GM18511 (cell line): ENCODE measurements at regions not wholly inside any gene's neighbourhood (a gene's known extent, or its start where the extent isn't known, plus 50 kb on each side); places are given as distances from the start of the nearest gene placed in this dataset.

Experiments
- ATAC-seq: cut with Tn5 transposase; IDR thresholded peaks from one replicate; pipeline ENCODE4 v1.9.1; 2021; ENCODE audit warnings: mild to moderate bottlenecking, moderate library complexity; ENCODE audit not compliant: unreplicated experiment

GRCh38 chr16:73888840-73889490 lies 407.6 kb upstream of the PSMD7 start:
- no peak for ATAC-seq

GRCh38 chr16:73887911-73888310 lies 408.7 kb upstream of the PSMD7 start:
- no peak for ATAC-seq

- no peak for ATAC-seq
These were observed 410.2 kb upstream of the PSMD7 start for GRCh38 chr16:73886426-73886825.

- no peak for ATAC-seq
These were observed 411.3 kb upstream of the PSMD7 start for GRCh38 chr16:73885319-73885718.

- no peak for ATAC-seq
These were observed 412.8 kb upstream of the PSMD7 start for GRCh38 chr16:73883841-73884240.

GRCh38 chr16:73883126-73883525 lies 413.5 kb upstream of the PSMD7 start:
- ATAC-seq: no peak

- no peak for ATAC-seq
These were observed 414.0 kb upstream of the PSMD7 start for GRCh38 chr16:73882651-73883050.

- ATAC-seq: no peak
These were observed 414.6 kb upstream of the PSMD7 start for GRCh38 chr16:73882033-73882432.

GRCh38 chr16:73879621-73880020 lies 417.0 kb upstream of the PSMD7 start:
- ATAC-seq: no peak

- no peak for ATAC-seq
These were observed 418.0 kb upstream of the PSMD7 start for GRCh38 chr16:73878611-73879010.

- no peak for ATAC-seq
These were observed 419.5 kb upstream of the PSMD7 start for GRCh38 chr16:73877150-73877549.

- ATAC-seq: no peak
These were observed 420.5 kb upstream of the PSMD7 start for GRCh38 chr16:73875996-73876690.

GRCh38 chr16:73874324-73874723 lies 422.3 kb upstream of the PSMD7 start:
- no peak for ATAC-seq

GRCh38 chr16:73873643-73874042 lies 423.0 kb upstream of the PSMD7 start:
- no peak for ATAC-seq

GRCh38 chr16:73872856-73873255 lies 423.8 kb upstream of the PSMD7 start:
- no peak for ATAC-seq

GRCh38 chr16:73871088-73871733 lies 425.4 kb upstream of the PSMD7 start:
- ATAC-seq: no peak

GRCh38 chr16:73869126-73869525 lies 427.5 kb upstream of the PSMD7 start:
- ATAC-seq: no peak

- ATAC-seq: no peak
These were observed 431.7 kb upstream of the PSMD7 start for GRCh38 chr16:73864868-73865267.

- no peak for ATAC-seq
These were observed 438.3 kb upstream of the PSMD7 start for GRCh38 chr16:73858326-73858725.

GRCh38 chr16:73853968-73854367 lies 442.6 kb upstream of the PSMD7 start:
- ATAC-seq: no peak

- ATAC-seq: no peak
These were observed 444.1 kb upstream of the PSMD7 start for GRCh38 chr16:73852561-73852960.

GRCh38 chr16:73848993-73849392 lies 447.6 kb upstream of the PSMD7 start:
- ATAC-seq: no peak
